SK-N-MC (cell line): ENCODE measurements at regions not wholly inside any gene's neighbourhood (a gene's known extent, or its start where the extent isn't known, plus 50 kb on each side); places are given as distances from the start of the nearest gene placed in this dataset.

Experiments used
- DNase-seq: peaks from one replicate; pipeline ENCODE4 v3.0.0-alpha.2; 2011; ENCODE audit warnings: low read depth, low spot score
- H3K27ac ChIP-seq: fragments of 200-600 bp; sonication (generic); 2 replicates; pipeline ENCODE4 v1.5.1; 2016; ENCODE audit warnings: mixed run types
- H3K36me3 ChIP-seq: fragments of 200-600 bp; sonication (generic); 2 replicates; pipeline ENCODE4 v1.6.1; 2017; ENCODE audit warnings: antibody characterized with exemption, low read length, mixed read lengths; ENCODE audit not compliant: insufficient read depth
- H3K4me3 ChIP-seq: fragments of 200-600 bp; sonication (generic); 2 replicates; pipeline ENCODE4 v1.5.1; 2016
- H3K9ac ChIP-seq: fragments of 200-600 bp; sonication (generic); 2 replicates; pipeline ENCODE4 v1.8.0; 2017; ENCODE audit warnings: mixed run types, mixed read lengths; ENCODE audit not compliant: insufficient read length
- H3K9me3 ChIP-seq: fragments of 200-600 bp; sonication (generic); 2 replicates; pipeline ENCODE4 v1.6.1; 2017; ENCODE audit warnings: low read depth, mild to moderate bottlenecking, antibody characterized with exemption, low read length, moderate library complexity, mixed read lengths
- EZH2 ChIP-seq: fragments of 200-600 bp; sonication (generic); IDR thresholded peaks from one replicate; pipeline ENCODE4 v1.6.1; 2017; ENCODE audit warnings: antibody characterized with exemption
- FOXP2 ChIP-seq: optimal IDR thresholded peaks from 2 replicates; pipeline ENCODE3; 2011; ENCODE audit warnings: mild to moderate bottlenecking, moderate library complexity; ENCODE audit not compliant: insufficient read depth; ENCODE audit errors: extremely low read length, control extremely low read depth
- POLR2AphosphoS5 ChIP-seq: IDR thresholded peaks from 2 replicates; pipeline ENCODE4 v1.6.1; 2012; ENCODE audit warnings: mild to moderate bottlenecking, low read depth, low read length, borderline replicate concordance

GRCh38 chr3:87855616-87856015, 203.2 kb downstream of the CGGBP1 start:
- Histone ChIP-seq H3K36me3 (no peaks in the 10 kb centered on the region), H3K9me3 (no peaks in the 10 kb centered on the region), H3K27ac (no peak overlapping the region), H3K4me3 (no peak overlapping the region), H3K9ac (no peak overlapping the region)
- TF ChIP-seq FOXP2 (no peak), EZH2 (no peak), POLR2AphosphoS5 (no peak)
- no peak for DNase-seq

GRCh38 chr3:87855211-87855610, 203.6 kb downstream of the CGGBP1 start:
- H3K4me3 ChIP-seq = no peak overlapping the region
- no peak for DNase-seq

GRCh38 chr3:87848003-87848402, 210.8 kb downstream of the CGGBP1 start:
- TF ChIP-seq EZH2 = no peak
- no peak for TF ChIP-seq FOXP2
- no peak for TF ChIP-seq POLR2AphosphoS5
- no peak overlapping the region for H3K27ac ChIP-seq
- no peak for DNase-seq
- H3K9me3 ChIP-seq = no peaks in the 10 kb centered on the region
- no peaks in the 10 kb centered on the region for H3K36me3 ChIP-seq
- H3K4me3 ChIP-seq = no peak overlapping the region
- H3K9ac ChIP-seq = no peak overlapping the region

More at GRCh38 chr3:87855211-87855610, 203.6 kb downstream of the CGGBP1 start:
- H3K27ac ChIP-seq = no peak overlapping the region
- H3K36me3 ChIP-seq = no peaks in the 10 kb centered on the region
- no peak overlapping the region for H3K9ac ChIP-seq
- TF ChIP-seq FOXP2 = no peak
- TF ChIP-seq POLR2AphosphoS5 = no peak
- TF ChIP-seq EZH2 = no peak
- H3K9me3 ChIP-seq = no peaks in the 10 kb centered on the region

GRCh38 chr3:87837076-87837475, 221.7 kb downstream of the CGGBP1 start:
- TF ChIP-seq EZH2 (no peak), POLR2AphosphoS5 (no peak), FOXP2 (no peak)
- no peak for DNase-seq
- Histone ChIP-seq H3K9me3 (peaks cover 7% of the 10 kb centered on the region; the same call in 1 of the 2 replicates), H3K27ac (no peak overlapping the region), H3K4me3 (no peak overlapping the region), H3K36me3 (no peaks in the 10 kb centered on the region), H3K9ac (no peak overlapping the region)

GRCh38 chr3:87836026-87836425, 222.8 kb downstream of the CGGBP1 start:
- peaks cover 7% of the 10 kb centered on the region; the same call in 1 of the 2 replicates for H3K9me3 ChIP-seq
- H3K36me3 ChIP-seq = no peaks in the 10 kb centered on the region
- H3K4me3 ChIP-seq = no peak overlapping the region; the same call in 1 of the 2 replicates

GRCh38 chr3:87835236-87835635, 223.6 kb downstream of the CGGBP1 start:
- Histone ChIP-seq H3K9me3 (peaks cover 7% of the 10 kb centered on the region; the same call in 1 of the 2 replicates), H3K9ac (no peak overlapping the region), H3K27ac (peak overlapping the region; percentile 11; the same call in 1 of the 2 replicates), H3K4me3 (no peak overlapping the region; the same call in 1 of the 2 replicates), H3K36me3 (no peaks in the 10 kb centered on the region)
- no peak for DNase-seq
- TF ChIP-seq EZH2 = no peak
- TF ChIP-seq FOXP2 = no peak
- TF ChIP-seq POLR2AphosphoS5 = no peak

More at GRCh38 chr3:87836026-87836425, 222.8 kb downstream of the CGGBP1 start:
- Histone ChIP-seq H3K9ac (no peak overlapping the region), H3K27ac (peak overlapping the region; percentile 11; the same call in 1 of the 2 replicates)
- TF ChIP-seq EZH2 (no peak), FOXP2 (no peak)
- DNase-seq = no peak

- no peak overlapping the region for H3K9ac ChIP-seq
- H3K4me3 ChIP-seq = no peak overlapping the region
- H3K36me3 ChIP-seq = no peaks in the 10 kb centered on the region
- H3K27ac ChIP-seq = no peak overlapping the region
- DNase-seq = no peak
- peaks cover 3% of the 10 kb centered on the region; the same call in 1 of the 2 replicates for H3K9me3 ChIP-seq
- no peak for TF ChIP-seq POLR2AphosphoS5
Measured at GRCh38 chr3:87834327-87834726, 224.5 kb downstream of the CGGBP1 start.

GRCh38 chr3:87833039-87833377, 225.8 kb downstream of the CGGBP1 start:
- TF ChIP-seq POLR2AphosphoS5 (no peak), FOXP2 (no peak), EZH2 (no peak)
- Histone ChIP-seq H3K9me3 (no peaks in the 10 kb centered on the region), H3K4me3 (no peak overlapping the region), H3K27ac (no peak overlapping the region), H3K36me3 (no peaks in the 10 kb centered on the region), H3K9ac (no peak overlapping the region)
- DNase-seq = no peak

GRCh38 chr3:87828046-87828445, 230.8 kb downstream of the CGGBP1 start:
- H3K36me3 ChIP-seq = no peaks in the 10 kb centered on the region
- TF ChIP-seq FOXP2 = no peak
- no peak for TF ChIP-seq EZH2
- TF ChIP-seq POLR2AphosphoS5 = no peak
- H3K9me3 ChIP-seq = no peaks in the 10 kb centered on the region
- peak overlapping the region; percentile 19; the same call in 1 of the 2 replicates for H3K27ac ChIP-seq
- no peak overlapping the region for H3K4me3 ChIP-seq
- H3K9ac ChIP-seq = no peak overlapping the region
- DNase-seq = no peak
